GM23248 (cell line): ENCODE measurements at regions not wholly inside any gene's neighbourhood (a gene's known extent, or its start where the extent isn't known, plus 50 kb on each side); places are given as distances from the start of the nearest gene placed in this dataset.

Experiments used
- DNase-seq: peaks from one replicate; pipeline ENCODE4 v3.0.0-alpha.2; 2015
- H2AFZ ChIP-seq: fragments of 200-600 bp; sonication (generic); 2 replicates; pipeline ENCODE4 v1.6.1; 2016; ENCODE audit warnings: antibody characterized with exemption
- H3F3A ChIP-seq: fragments of 200-600 bp; sonication (generic); 2 replicates; pipeline ENCODE4 v1.6.1; 2016; ENCODE audit warnings: mild to moderate bottlenecking, antibody characterized with exemption, mixed run types; ENCODE audit not compliant: insufficient read depth
- H3K27ac ChIP-seq: fragments of 200-600 bp; sonication (generic); 2 replicates; pipeline ENCODE4 v1.5.1; 2016; ENCODE audit warnings: mild to moderate bottlenecking
- H3K27me3 ChIP-seq: fragments of 200-600 bp; sonication (generic); replicated peaks from 2 replicates; pipeline ENCODE4 v1.6.1; 2016; ENCODE audit warnings: mild to moderate bottlenecking; ENCODE audit not compliant: insufficient read depth
- H3K36me3 ChIP-seq: fragments of 200-600 bp; sonication (generic); 2 replicates; pipeline ENCODE4 v1.6.1; 2016; ENCODE audit warnings: low read depth, mild to moderate bottlenecking
- H3K4me1 ChIP-seq: fragments of 200-600 bp; sonication (generic); 2 replicates; pipeline ENCODE4 v1.6.1; 2016; ENCODE audit warnings: mild to moderate bottlenecking; ENCODE audit not compliant: insufficient read depth
- H3K4me2 ChIP-seq: fragments of 200-600 bp; sonication (generic); one replicate; pipeline ENCODE4 v1.6.1; 2016; ENCODE audit warnings: mild to moderate bottlenecking; ENCODE audit not compliant: unreplicated experiment
- H3K4me3 ChIP-seq: fragments of 200-600 bp; sonication (generic); 2 replicates; pipeline ENCODE4 v1.5.1; 2016; ENCODE audit warnings: mild to moderate bottlenecking
- H3K79me2 ChIP-seq: fragments of 200-600 bp; sonication (generic); 2 replicates; pipeline ENCODE4 v1.6.1; 2016; ENCODE audit warnings: mild to moderate bottlenecking; ENCODE audit not compliant: insufficient read depth
- H3K9ac ChIP-seq: fragments of 200-600 bp; sonication (generic); 2 replicates; pipeline ENCODE4 v1.6.1; 2016; ENCODE audit warnings: mild to moderate bottlenecking
- H3K9me2 ChIP-seq: fragments of 200-600 bp; sonication (generic); 2 replicates; pipeline ENCODE4 v1.6.1; 2016; ENCODE audit warnings: mixed run types, mild to moderate bottlenecking, moderate library complexity; ENCODE audit not compliant: insufficient read depth
- H3K9me3 ChIP-seq: fragments of 200-600 bp; sonication (generic); one replicate; pipeline ENCODE4 v1.6.1; 2017; ENCODE audit warnings: low read depth
- H4K20me1 ChIP-seq: fragments of 200-600 bp; sonication (generic); 2 replicates; pipeline ENCODE4 v1.6.0; 2016; ENCODE audit not compliant: insufficient read depth
- EZH2 ChIP-seq: fragments of 200-600 bp; sonication (generic); IDR thresholded peaks from 2 replicates; pipeline ENCODE4 v1.6.1; 2018; ENCODE audit warnings: antibody characterized with exemption, mild to moderate bottlenecking; ENCODE audit not compliant: insufficient read depth, poor library complexity, severe bottlenecking
- EZH2phosphoT487 ChIP-seq: fragments of 200-600 bp; sonication (generic); IDR thresholded peaks from 2 replicates; pipeline ENCODE4 v1.6.1; 2018; ENCODE audit warnings: antibody characterized with exemption, moderate library complexity, mild to moderate bottlenecking, low read depth; ENCODE audit not compliant: insufficient read depth
- WGBS, 2 experiments: methylation state at CpG; one replicate each; pipeline ENCODE4 v1.1.6; 2015 to 2017; ENCODE audit warnings: low lambda C conversion rate in 2 of 2, low coverage in 1 of 2; ENCODE audit errors: missing lambda C conversion rate in 2 of 2; 5-methylcytosine and 5-hydroxymethylcytosine counted together
- in situ Hi-C: fragments of 300-500 bp; cut with MboI; formaldehyde crosslinking; loops from 2 replicates; pipeline ENCODE4 v1.15.0; 2020

DNA sequence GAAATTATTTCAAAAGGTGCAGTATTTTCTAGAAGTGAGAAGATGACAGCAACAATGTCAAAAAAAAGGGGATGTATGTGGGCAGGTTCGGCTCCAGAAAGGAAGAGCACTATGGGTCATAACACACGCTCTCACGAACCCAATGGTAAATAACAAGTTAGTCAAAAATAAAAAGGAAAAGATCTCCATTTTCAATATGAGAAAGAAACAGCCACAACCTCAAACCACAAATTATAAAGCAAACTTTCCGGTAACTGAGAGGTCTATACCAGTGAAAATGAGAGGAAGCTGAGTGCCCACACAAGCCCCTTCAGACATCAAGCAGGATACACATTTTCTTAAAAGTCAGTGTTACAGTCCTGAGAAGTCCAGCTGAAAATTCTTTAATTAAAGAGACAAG, 398.5 kb upstream of the RPS23 start:
- Histone ChIP-seq H3K4me3 (no peak overlapping the region), H3K27me3 (no peaks in the 10 kb centered on the region), H2AFZ (no peak overlapping the region), H3K9ac (no peak overlapping the region), H3K4me1 (no peaks in the 10 kb centered on the region), H3K4me2 (no peak overlapping the region), H4K20me1 (no peaks in the 10 kb centered on the region), H3F3A (no peaks in the 10 kb centered on the region), H3K27ac (no peak overlapping the region), H3K9me2 (no peaks in the 10 kb centered on the region), H3K9me3 (no peaks in the 10 kb centered on the region), H3K36me3 (no peaks in the 10 kb centered on the region), H3K79me2 (no peaks in the 10 kb centered on the region)
- no peak for DNase-seq
- TF ChIP-seq EZH2 (no peak), EZH2phosphoT487 (no peak)
- in situ Hi-C loops, result no loop called here
- 85 to 91% methylated on average over 4 of the region's 4 CpGs for WGBS, 2 experiments

DNA sequence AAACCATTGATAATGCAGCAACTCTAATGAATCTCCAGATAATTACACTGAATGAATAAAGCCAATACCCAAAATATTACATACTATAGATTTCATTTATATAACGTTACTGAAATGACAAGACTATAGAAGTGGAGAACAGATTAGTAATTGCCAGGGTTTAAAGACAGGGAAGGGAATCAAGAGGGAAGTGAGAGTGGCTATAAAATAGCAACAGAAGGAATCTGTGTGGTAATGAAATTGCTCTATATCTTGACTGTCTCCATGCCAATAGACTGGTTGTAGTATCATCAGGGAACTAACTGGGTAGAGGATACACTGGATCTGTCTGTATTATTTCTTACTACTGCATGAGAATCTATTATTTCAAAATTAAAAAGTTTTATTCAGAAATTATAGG, 396.5 kb upstream of the RPS23 start:
- Histone ChIP-seq H3F3A (no peaks in the 10 kb centered on the region), H4K20me1 (no peaks in the 10 kb centered on the region), H2AFZ (no peak overlapping the region), H3K4me1 (no peaks in the 10 kb centered on the region), H3K9me3 (no peaks in the 10 kb centered on the region), H3K36me3 (no peaks in the 10 kb centered on the region), H3K4me2 (no peak overlapping the region), H3K27me3 (0 out of 2 replicates have a peak, but pooled peaks cover 3% of the 10 kb centered on the region), H3K9me2 (no peaks in the 10 kb centered on the region), H3K4me3 (no peak overlapping the region), H3K79me2 (no peaks in the 10 kb centered on the region), H3K27ac (no peak overlapping the region), H3K9ac (no peak overlapping the region)
- in situ Hi-C loops, result no loop called here
- no peak for TF ChIP-seq EZH2
- DNase-seq, result no peak
- WGBS, 2 experiments, result 54 to 79% methylated on average over 1 of the region's 1 CpG

DNA sequence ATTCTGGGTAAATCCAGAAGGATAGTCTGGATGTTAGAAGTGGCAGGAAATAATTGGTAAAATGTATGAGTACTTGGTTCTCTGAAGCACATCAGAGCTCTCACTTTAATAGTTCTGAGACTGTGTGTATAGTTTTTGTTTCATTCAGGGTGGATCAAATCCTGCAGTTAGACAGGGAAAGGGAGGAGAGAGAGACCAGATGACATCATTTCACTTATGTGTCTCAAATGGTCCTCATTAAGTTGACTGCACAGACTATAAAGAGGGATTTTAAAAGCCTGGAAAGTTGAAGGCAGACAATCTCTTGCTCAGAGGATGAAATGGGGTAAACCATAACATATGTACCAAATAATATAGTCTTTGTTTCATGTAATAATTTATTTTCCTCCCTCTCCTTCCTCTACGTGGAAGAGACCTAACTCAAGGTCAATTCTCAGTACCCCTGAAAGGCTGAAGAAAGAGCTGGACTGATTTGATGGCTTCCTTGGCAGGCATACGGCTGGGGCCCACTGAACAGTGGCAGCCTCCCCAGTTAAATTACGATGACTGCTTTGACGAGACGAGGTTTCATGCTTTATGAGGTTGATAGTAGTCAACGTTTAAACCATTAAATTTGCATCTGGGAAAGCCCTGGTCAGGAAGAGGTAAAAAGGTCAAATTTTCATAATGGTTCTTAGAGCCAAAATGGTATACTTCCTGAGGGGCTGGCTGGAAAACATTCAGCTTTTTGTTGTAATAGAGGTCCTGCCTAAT, 395.1 kb upstream of the RPS23 start:
- Histone ChIP-seq H3K9me2 (no peaks in the 10 kb centered on the region), H3K79me2 (no peaks in the 10 kb centered on the region), H3K36me3 (no peaks in the 10 kb centered on the region), H3K9me3 (no peaks in the 10 kb centered on the region), H2AFZ (no peak overlapping the region), H3K27ac (no peak overlapping the region), H3K27me3 (0 out of 2 replicates have a peak, but pooled peaks cover 8% of the 10 kb centered on the region), H3K9ac (no peak overlapping the region), H3K4me2 (no peak overlapping the region), H3F3A (no peaks in the 10 kb centered on the region), H3K4me3 (no peak overlapping the region), H4K20me1 (no peaks in the 10 kb centered on the region), H3K4me1 (no peaks in the 10 kb centered on the region)
- no peak for DNase-seq
- no peak for TF ChIP-seq EZH2
- TF ChIP-seq EZH2phosphoT487, result no peak
- WGBS, 2 experiments, result 35 to 38% methylated on average over 6 of the region's 6 CpGs
- in situ Hi-C loops, result no loop called here

GRCh38 chr5:82670692-82671091, 392.5 kb upstream of the RPS23 start:
- Histone ChIP-seq H2AFZ (no peak overlapping the region), H3K9ac (no peak overlapping the region), H3K36me3 (no peaks in the 10 kb centered on the region), H3K79me2 (no peaks in the 10 kb centered on the region), H3K9me2 (no peaks in the 10 kb centered on the region), H3K27me3 (0 out of 2 replicates have a peak, but pooled peaks cover 8% of the 10 kb centered on the region), H3K27ac (no peak overlapping the region), H4K20me1 (no peaks in the 10 kb centered on the region), H3K4me2 (no peak overlapping the region), H3K9me3 (no peaks in the 10 kb centered on the region), H3K4me1 (no peaks in the 10 kb centered on the region), H3F3A (no peaks in the 10 kb centered on the region), H3K4me3 (no peak overlapping the region)
- WGBS, 2 experiments, result 14 to 16% methylated on average over 3 of the region's 3 CpGs
- DNase-seq, result no peak
- in situ Hi-C loops, result no loop called here
- TF ChIP-seq EZH2phosphoT487, result no peak
- TF ChIP-seq EZH2, result no peak
